OCI-LY7 (cell line): ENCODE measurements at regions not wholly inside any gene's neighbourhood (a gene's known extent, or its start where the extent isn't known, plus 50 kb on each side); places are given as distances from the start of the nearest gene placed in this dataset.

Experiments
- EZH2phosphoT487 ChIP-seq: fragments of 200-600 bp; sonication (generic); IDR thresholded peaks from 2 replicates; pipeline ENCODE4 v1.6.1; 2018; ENCODE audit warnings: low read depth, borderline replicate concordance, mild to moderate bottlenecking, mixed run types, antibody characterized with exemption, low read length, moderate library complexity, mixed read lengths
- TF ChIP-seq, protein P1 (sequence below): fragments of 200-600 bp; sonication (generic); conservative IDR thresholded peaks from 2 replicates; pipeline ENCODE4 v1.5.1; 2014; ENCODE audit warnings: mild to moderate bottlenecking, antibody characterized with exemption, low read length, moderate library complexity, mixed read lengths

DNA sequence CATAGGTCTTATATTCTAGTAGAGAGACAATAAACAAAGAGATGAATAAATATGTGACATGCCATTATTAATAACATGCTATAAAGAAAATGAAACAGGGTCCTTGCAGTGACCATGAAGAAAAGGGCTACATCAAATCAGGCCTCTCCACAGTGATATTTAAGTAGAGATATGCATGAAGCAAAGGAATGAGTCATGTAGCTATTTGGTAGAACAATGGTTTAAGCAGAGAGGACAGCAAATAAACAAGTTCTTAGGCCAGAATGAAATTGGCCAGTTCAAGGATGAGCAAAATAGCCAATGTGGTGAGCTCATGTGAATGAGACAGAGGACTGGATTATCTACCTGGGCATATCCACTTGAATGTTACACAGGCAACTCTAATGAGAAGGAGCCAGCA lies 172.2 kb upstream of the FERD3L start:
- TF ChIP-seq, protein P1, sequence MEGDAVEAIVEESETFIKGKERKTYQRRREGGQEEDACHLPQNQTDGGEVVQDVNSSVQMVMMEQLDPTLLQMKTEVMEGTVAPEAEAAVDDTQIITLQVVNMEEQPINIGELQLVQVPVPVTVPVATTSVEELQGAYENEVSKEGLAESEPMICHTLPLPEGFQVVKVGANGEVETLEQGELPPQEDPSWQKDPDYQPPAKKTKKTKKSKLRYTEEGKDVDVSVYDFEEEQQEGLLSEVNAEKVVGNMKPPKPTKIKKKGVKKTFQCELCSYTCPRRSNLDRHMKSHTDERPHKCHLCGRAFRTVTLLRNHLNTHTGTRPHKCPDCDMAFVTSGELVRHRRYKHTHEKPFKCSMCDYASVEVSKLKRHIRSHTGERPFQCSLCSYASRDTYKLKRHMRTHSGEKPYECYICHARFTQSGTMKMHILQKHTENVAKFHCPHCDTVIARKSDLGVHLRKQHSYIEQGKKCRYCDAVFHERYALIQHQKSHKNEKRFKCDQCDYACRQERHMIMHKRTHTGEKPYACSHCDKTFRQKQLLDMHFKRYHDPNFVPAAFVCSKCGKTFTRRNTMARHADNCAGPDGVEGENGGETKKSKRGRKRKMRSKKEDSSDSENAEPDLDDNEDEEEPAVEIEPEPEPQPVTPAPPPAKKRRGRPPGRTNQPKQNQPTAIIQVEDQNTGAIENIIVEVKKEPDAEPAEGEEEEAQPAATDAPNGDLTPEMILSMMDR: no peak
- no peak for TF ChIP-seq EZH2phosphoT487
